ENCODE measurements at regions not wholly inside any gene's neighbourhood (a gene's known extent, or its start where the extent isn't known, plus 50 kb on each side); places are given as distances from the start of the nearest gene placed in this dataset.

GRCh38 chr15:97463696-97464095 is 496.8 kb upstream of the ARRDC4 start:
- DNase-seq (ENCODE audit: low read depth): no peak
- no peak for TF ChIP-seq CTCF (IDR thresholded peaks at IDR 0.05; ENCODE audit: low read length, missing control alignments)
- H3K4me3 ChIP-seq (replicated peaks; ENCODE audit: low read depth, low read length): no peak overlapping the region

- no peak for DNase-seq (ENCODE audit: low read depth)
- TF ChIP-seq CTCF (IDR thresholded peaks at IDR 0.05; ENCODE audit: low read length, missing control alignments): no peak
- H3K4me3 ChIP-seq (replicated peaks; ENCODE audit: low read depth, low read length): no peak overlapping the region
Observed at GRCh38 chr15:97470417-97470816, 490.1 kb upstream of the ARRDC4 start.

- DNase-seq (ENCODE audit: low read depth): no peak
- H3K4me3 ChIP-seq (replicated peaks; ENCODE audit: low read depth, low read length): no peak overlapping the region
- TF ChIP-seq CTCF (IDR thresholded peaks at IDR 0.05; ENCODE audit: low read length, missing control alignments): no peak
Observed at GRCh38 chr15:97473627-97474026, 486.9 kb upstream of the ARRDC4 start.

- no peak for TF ChIP-seq CTCF (IDR thresholded peaks at IDR 0.05; ENCODE audit: low read length, missing control alignments)
- no peak for DNase-seq (ENCODE audit: low read depth)
- H3K4me3 ChIP-seq (replicated peaks; ENCODE audit: low read depth, low read length): no peak overlapping the region
Observed at GRCh38 chr15:97479957-97480356, 480.5 kb upstream of the ARRDC4 start.

GRCh38 chr15:97482521-97482920 is 478.0 kb upstream of the ARRDC4 start:
- DNase-seq (ENCODE audit: low read depth): no peak
- TF ChIP-seq CTCF (IDR thresholded peaks at IDR 0.05; ENCODE audit: low read length, missing control alignments): no peak
- no peak overlapping the region for H3K4me3 ChIP-seq (replicated peaks; ENCODE audit: low read depth, low read length)

- no peak for DNase-seq (ENCODE audit: low read depth)
- no peak overlapping the region for H3K4me3 ChIP-seq (replicated peaks; ENCODE audit: low read depth, low read length)
- no peak for TF ChIP-seq CTCF (IDR thresholded peaks at IDR 0.05; ENCODE audit: low read length, missing control alignments)
Observed at GRCh38 chr15:97483232-97483631, 477.3 kb upstream of the ARRDC4 start.

GRCh38 chr15:97490429-97490828 is 470.1 kb upstream of the ARRDC4 start:
- DNase-seq (ENCODE audit: low read depth): no peak
- no peak for TF ChIP-seq CTCF (IDR thresholded peaks at IDR 0.05; ENCODE audit: low read length, missing control alignments)
- no peak overlapping the region for H3K4me3 ChIP-seq (replicated peaks; ENCODE audit: low read depth, low read length)

All from fibroblast of pulmonary artery (primary cell).